ENCODE measurements at regions not wholly inside any gene's neighbourhood (a gene's known extent, or its start where the extent isn't known, plus 50 kb on each side); places are given as distances from the start of the nearest gene placed in this dataset.

GRCh38 chr12:19909418-19909817 is 458.9 kb upstream of the PDE3A start:
- TF ChIP-seq ATF3 (CRISPR knock-in tag; conservative IDR thresholded peaks at IDR 0.05): no peak
- TF ChIP-seq CBFB (CRISPR knock-in tag; IDR thresholded peaks at IDR 0.05; ENCODE audit: low read depth): no peak
- no peak for TF ChIP-seq NR2C2 (CRISPR knock-in tag; IDR thresholded peaks at IDR 0.05)
- no peak for TF ChIP-seq SOX15 (CRISPR knock-in tag; IDR thresholded peaks at IDR 0.05)
- TF ChIP-seq TEAD1 (CRISPR knock-in tag; IDR thresholded peaks at IDR 0.05): no peak
- TF ChIP-seq E2F5 (CRISPR knock-in tag; IDR thresholded peaks at IDR 0.05): no peak
- no peak for TF ChIP-seq SMAD3 (CRISPR knock-in tag; IDR thresholded peaks at IDR 0.05; ENCODE audit: borderline replicate concordance)
- Mint-ChIP-seq H3K4me3 (no peak overlapping the region), H3K36me3 (no peaks in the 10 kb centered on the region), H3K9me3 (no peaks in the 10 kb centered on the region), H3K27ac (no peak overlapping the region), H3K27me3 (ENCODE audit: low read depth) (peaks cover 3% of the 10 kb centered on the region), H3K4me1 (peaks cover 19% of the 10 kb centered on the region)
- POLR2A ChIA-PET: no interaction called here
- CTCF ChIA-PET: interaction anchor here (0.5 kb wide), 1 partner anchor 356 kb away, joined by 4 read pairs; no protein-coding TSS in a partner anchor
- ATAC-seq (no peak), DNase-seq (ENCODE audit: low spot score) (no peak)

- Mint-ChIP-seq H3K27me3 (ENCODE audit: low read depth) (peaks cover 3% of the 10 kb centered on the region), H3K36me3 (no peaks in the 10 kb centered on the region), H3K9me3 (no peaks in the 10 kb centered on the region), H3K4me1 (peaks cover 26% of the 10 kb centered on the region), H3K4me3 (no peak overlapping the region), H3K27ac (no peak overlapping the region)
- POLR2A ChIA-PET: no interaction called here
- ATAC-seq (no peak), DNase-seq (ENCODE audit: low spot score) (no peak)
- CTCF ChIA-PET: no interaction called here
- TF ChIP-seq STAT6 (CRISPR knock-in tag; conservative IDR thresholded peaks at IDR 0.05; ENCODE audit: low read depth) (no peak), ZSCAN18 (CRISPR knock-in tag; IDR thresholded peaks at IDR 0.05) (no peak), TP53 (CRISPR knock-in tag; IDR thresholded peaks at IDR 0.05) (no peak), IRF2 (CRISPR knock-in tag; IDR thresholded peaks at IDR 0.05; ENCODE audit: borderline replicate concordance, low read depth) (no peak), SOX15 (CRISPR knock-in tag; IDR thresholded peaks at IDR 0.05) (no peak), ZNF121 (CRISPR knock-in tag; IDR thresholded peaks at IDR 0.05) (no peak), SMAD4 (CRISPR knock-in tag; IDR thresholded peaks at IDR 0.05) (no peak), ERG (CRISPR knock-in tag; IDR thresholded peaks at IDR 0.05) (no peak), E2F4 (CRISPR knock-in tag; IDR thresholded peaks at IDR 0.05; ENCODE audit: borderline replicate concordance, low read depth) (no peak), PRRX2 (CRISPR knock-in tag; IDR thresholded peaks at IDR 0.05) (no peak), ZNF425 (CRISPR knock-in tag; conservative IDR thresholded peaks at IDR 0.05) (no peak), JUN (CRISPR knock-in tag; IDR thresholded peaks at IDR 0.05) (no peak), ZNF219 (CRISPR knock-in tag; IDR thresholded peaks at IDR 0.05; ENCODE audit: borderline replicate concordance) (no peak), ZNF423 (CRISPR knock-in tag; IDR thresholded peaks at IDR 0.05) (no peak)
Measured at GRCh38 chr12:19910681-19911080, 457.7 kb upstream of the PDE3A start.
